Activated B cell treated with CpG ODN at 0.5 μM for 24 hours (primary cell): ENCODE measurements at regions not wholly inside any gene's neighbourhood (a gene's known extent, or its start where the extent isn't known, plus 50 kb on each side); places are given as distances from the start of the nearest gene placed in this dataset.

ENCODE experiments used
- ATAC-seq: fragments of 200-7000 bp; cut with Tn5 transposase; one replicate; pipeline ENCODE4 v1.10.0; 2021; ENCODE audit warnings: low read depth, mild to moderate bottlenecking, moderate library complexity
- CTCF ChIA-PET: fragments of 350-600 bp; sonication (Branson Sonifier 250); formaldehyde crosslinking; loops from one replicate; lab custom pipeline; 2021; ENCODE audit warnings: antibody characterized with exemption; lab: Charles Lee
- POLR2A ChIA-PET: fragments of 350-600 bp; sonication (Branson Sonifier 250); formaldehyde crosslinking; loops from one replicate; lab custom pipeline; 2021; ENCODE audit warnings: antibody characterized with exemption; lab: Charles Lee
- DNase-seq: peaks from one replicate; pipeline ENCODE4 v3.0.0; 2022
- H3K27ac Mint-ChIP-seq: one replicate; pipeline ENCODE4 v1.8.0; 2020; ENCODE audit warnings: mixed read lengths
- H3K27me3 Mint-ChIP-seq: one replicate; pipeline ENCODE4 v1.8.0; 2021; ENCODE audit warnings: mixed read lengths
- H3K36me3 Mint-ChIP-seq: one replicate; pipeline ENCODE4 v1.8.0; 2021; ENCODE audit warnings: low read depth, mixed read lengths
- H3K4me1 Mint-ChIP-seq: one replicate; pipeline ENCODE4 v1.8.0; 2021; ENCODE audit warnings: mixed read lengths
- H3K4me3 Mint-ChIP-seq: one replicate; pipeline ENCODE4 v1.8.0; 2020; ENCODE audit warnings: mild to moderate bottlenecking, mixed read lengths
- H3K9me3 Mint-ChIP-seq: one replicate; pipeline ENCODE4 v1.8.0; 2020; ENCODE audit warnings: mixed read lengths
- CTCF ChIP-seq: fragments of 200-600 bp; IDR thresholded peaks from one replicate; pipeline ENCODE4 v1.8.0; 2022; ENCODE audit warnings: antibody characterized with exemption, mild to moderate bottlenecking
- intact Hi-C: fragments of 100-400 bp; cut with micrococcal nuclease; formaldehyde crosslinking; loops from one replicate; pipeline ENCODE4 v1.15.1; 2024

- ATAC-seq (no peak), DNase-seq (no peak)
- Mint-ChIP-seq H3K4me3 (no peak overlapping the region), H3K9me3 (peaks cover 8% of the 10 kb centered on the region), H3K4me1 (no peaks in the 10 kb centered on the region), H3K36me3 (no peaks in the 10 kb centered on the region), H3K27ac (no peak overlapping the region), H3K27me3 (no peaks in the 10 kb centered on the region)
- ChIA-PET POLR2A (no interaction called here), CTCF (no interaction called here)
- intact Hi-C loops: no loop called here
- no peak for TF ChIP-seq CTCF
These were observed 70.2 kb upstream of the PPP2R2D start for GRCh38 chr10:131830446-131831130.

GRCh38 chr10:131831561-131831960 is 69.2 kb upstream of the PPP2R2D start:
- intact Hi-C loops: no loop called here
- Mint-ChIP-seq H3K4me3 (no peak overlapping the region), H3K4me1 (no peaks in the 10 kb centered on the region), H3K9me3 (peaks cover 12% of the 10 kb centered on the region), H3K27ac (no peak overlapping the region), H3K27me3 (no peaks in the 10 kb centered on the region), H3K36me3 (no peaks in the 10 kb centered on the region)
- ChIA-PET POLR2A (no interaction called here), CTCF (no interaction called here)
- DNase-seq (no peak), ATAC-seq (no peak)
- no peak for TF ChIP-seq CTCF

GRCh38 chr10:131832056-131832685 is 68.6 kb upstream of the PPP2R2D start:
- no peak for TF ChIP-seq CTCF
- ATAC-seq: no peak
- no peak overlapping the region for H3K4me3 Mint-ChIP-seq
- no peaks in the 10 kb centered on the region for H3K4me1 Mint-ChIP-seq
- ChIA-PET CTCF (no interaction called here), POLR2A (no interaction called here)
- H3K36me3 Mint-ChIP-seq: no peaks in the 10 kb centered on the region
- H3K9me3 Mint-ChIP-seq: peaks cover 12% of the 10 kb centered on the region
- H3K27me3 Mint-ChIP-seq: no peaks in the 10 kb centered on the region
- intact Hi-C loops: no loop called here
- DNase-seq: no peak
- no peak overlapping the region for H3K27ac Mint-ChIP-seq

GRCh38 chr10:131833013-131833412 is 67.8 kb upstream of the PPP2R2D start:
- no peaks in the 10 kb centered on the region for H3K36me3 Mint-ChIP-seq
- no peak overlapping the region for H3K27ac Mint-ChIP-seq
- no peak for TF ChIP-seq CTCF
- no peak for ATAC-seq
- DNase-seq: no peak
- no peaks in the 10 kb centered on the region for H3K27me3 Mint-ChIP-seq
- H3K9me3 Mint-ChIP-seq: peaks cover 6% of the 10 kb centered on the region
- intact Hi-C loops: no loop called here
- CTCF ChIA-PET: no interaction called here
- POLR2A ChIA-PET: no interaction called here
- H3K4me3 Mint-ChIP-seq: no peak overlapping the region
- H3K4me1 Mint-ChIP-seq: no peaks in the 10 kb centered on the region

- CTCF ChIA-PET: no interaction called here
- POLR2A ChIA-PET: no interaction called here
- intact Hi-C loops: no loop called here
- Mint-ChIP-seq H3K4me3 (no peak overlapping the region), H3K27ac (no peak overlapping the region), H3K4me1 (no peaks in the 10 kb centered on the region), H3K36me3 (no peaks in the 10 kb centered on the region), H3K27me3 (no peaks in the 10 kb centered on the region), H3K9me3 (peaks cover 6% of the 10 kb centered on the region)
- DNase-seq: no peak
- no peak for TF ChIP-seq CTCF
- ATAC-seq: no peak
These were observed 67.2 kb upstream of the PPP2R2D start for GRCh38 chr10:131833446-131834080.
